ENCODE measurements at regions not wholly inside any gene's neighbourhood (a gene's known extent, or its start where the extent isn't known, plus 50 kb on each side); places are given as distances from the start of the nearest gene placed in this dataset.

- H3K9me3 ChIP-seq (ENCODE audit: control insufficient read depth, insufficient read depth, low read length) = no peaks in the 10 kb centered on the region
- H3K27ac ChIP-seq (ENCODE audit: low read length) = no peak overlapping the region
- DNase-seq (ENCODE audit: low read depth, low spot score) = no peak
- H3K4me1 ChIP-seq (ENCODE audit: control insufficient read depth, insufficient read depth, low read length) = no peaks in the 10 kb centered on the region; the same call in 1 of the 2 replicates
- H3K36me3 ChIP-seq (ENCODE audit: control insufficient read depth, insufficient read depth, low read length) = no peaks in the 10 kb centered on the region
- no CpG with 5 or more reads among the region's 3 CpGs for WGBS (ENCODE audit: insufficient coverage, insufficient read length)
- no peaks in the 10 kb centered on the region for H3K27me3 ChIP-seq (ENCODE audit: control insufficient read depth, insufficient read depth, low read length)
- H3K4me3 ChIP-seq (ENCODE audit: low read length) = no peak overlapping the region
These were observed 348.7 kb downstream of the CDH11 start for GRCh38 chr16:64773184-64773583.

GRCh38 chr16:64771273-64771672 lies 350.6 kb downstream of the CDH11 start:
- DNase-seq (ENCODE audit: low read depth, low spot score) = no peak
- Histone ChIP-seq H3K36me3 (ENCODE audit: control insufficient read depth, insufficient read depth, low read length) (no peaks in the 10 kb centered on the region), H3K27me3 (ENCODE audit: control insufficient read depth, insufficient read depth, low read length) (no peaks in the 10 kb centered on the region), H3K9me3 (ENCODE audit: control insufficient read depth, insufficient read depth, low read length) (no peaks in the 10 kb centered on the region), H3K27ac (ENCODE audit: low read length) (no peak overlapping the region), H3K4me1 (ENCODE audit: control insufficient read depth, insufficient read depth, low read length) (no peaks in the 10 kb centered on the region; the same call in 1 of the 2 replicates), H3K4me3 (ENCODE audit: low read length) (no peak overlapping the region)
- no CpG with 5 or more reads among the region's 13 CpGs for WGBS (ENCODE audit: insufficient coverage, insufficient read length)

DNA sequence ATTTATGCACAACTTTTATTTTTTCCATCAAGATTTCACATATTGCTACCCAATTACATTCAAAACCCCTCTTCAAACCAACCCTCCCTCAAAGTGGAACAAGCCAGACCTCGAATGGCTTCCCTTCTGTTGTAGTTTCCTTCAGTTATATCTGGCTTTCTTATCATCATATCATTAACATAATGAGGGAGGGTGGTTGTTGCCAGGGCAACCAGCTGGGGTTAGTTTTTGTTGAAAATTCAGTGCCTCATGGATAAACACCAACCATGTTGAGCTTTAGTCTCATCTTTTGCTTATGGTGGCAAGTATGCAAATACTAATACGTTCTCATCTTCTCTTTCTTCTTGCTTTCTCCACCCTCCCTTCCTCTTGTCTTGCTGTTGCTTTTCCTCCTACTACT lies 359.7 kb downstream of the CDH11 start:
- Histone ChIP-seq H3K4me3 (ENCODE audit: low read length) (no peak overlapping the region), H3K36me3 (ENCODE audit: control insufficient read depth, insufficient read depth, low read length) (no peaks in the 10 kb centered on the region), H3K4me1 (ENCODE audit: control insufficient read depth, insufficient read depth, low read length) (no peaks in the 10 kb centered on the region), H3K9me3 (ENCODE audit: control insufficient read depth, insufficient read depth, low read length) (no peaks in the 10 kb centered on the region), H3K27me3 (ENCODE audit: control insufficient read depth, insufficient read depth, low read length) (no peaks in the 10 kb centered on the region), H3K27ac (ENCODE audit: low read length) (no peak overlapping the region)
- no CpG with 5 or more reads among the region's 2 CpGs for WGBS (ENCODE audit: insufficient coverage, insufficient read length)
- DNase-seq (ENCODE audit: low read depth, low spot score) = no peak

DNA sequence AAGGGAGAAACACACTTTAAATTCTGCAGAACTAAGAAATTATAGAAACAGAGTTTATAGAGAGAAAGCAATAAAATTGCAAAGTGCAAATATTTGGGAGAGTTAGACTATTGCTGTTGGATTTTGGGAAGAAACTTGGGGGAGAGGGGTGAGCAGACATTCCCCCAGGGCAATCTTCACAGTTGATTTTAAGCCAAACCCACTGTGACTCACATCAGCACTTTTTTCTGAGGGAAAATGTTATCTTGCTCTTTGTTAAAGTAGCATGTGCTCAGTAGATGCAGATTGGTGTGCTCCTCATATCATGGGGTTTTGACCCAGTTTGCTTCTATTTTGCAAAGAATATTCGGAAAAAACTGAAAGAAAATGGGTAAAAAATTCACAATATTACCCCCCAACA lies 367.6 kb downstream of the CDH11 start:
- DNase-seq (ENCODE audit: low read depth, low spot score) = no peak
- Histone ChIP-seq H3K4me1 (ENCODE audit: control insufficient read depth, insufficient read depth, low read length) (no peaks in the 10 kb centered on the region), H3K9me3 (ENCODE audit: control insufficient read depth, insufficient read depth, low read length) (no peaks in the 10 kb centered on the region), H3K4me3 (ENCODE audit: low read length) (no peak overlapping the region), H3K27ac (ENCODE audit: low read length) (no peak overlapping the region), H3K36me3 (ENCODE audit: control insufficient read depth, insufficient read depth, low read length) (no peaks in the 10 kb centered on the region), H3K27me3 (ENCODE audit: control insufficient read depth, insufficient read depth, low read length) (no peaks in the 10 kb centered on the region)
- WGBS (ENCODE audit: insufficient coverage, insufficient read length) = no CpG with 5 or more reads among the region's 1 CpG

DNA sequence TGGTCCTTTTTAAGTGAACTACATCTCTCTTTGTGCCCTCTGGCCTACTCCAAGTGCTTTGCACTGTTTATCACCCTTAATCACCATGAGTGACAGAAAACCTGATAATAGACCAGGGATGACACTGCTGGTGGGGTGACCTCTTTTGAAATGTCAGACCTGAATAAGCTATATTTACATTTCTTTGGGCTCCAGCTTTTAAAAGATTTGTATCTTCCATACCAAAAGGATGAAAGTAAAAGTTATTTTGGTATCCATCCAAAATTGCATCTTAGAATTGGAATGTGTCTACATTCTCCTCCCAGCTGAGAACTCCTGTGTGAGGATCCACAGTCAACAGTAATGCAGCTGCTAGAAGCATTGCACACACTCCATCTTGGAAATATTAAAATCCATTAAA lies 370.0 kb downstream of the CDH11 start:
- Histone ChIP-seq H3K36me3 (ENCODE audit: control insufficient read depth, insufficient read depth, low read length) (no peaks in the 10 kb centered on the region), H3K27ac (ENCODE audit: low read length) (no peak overlapping the region), H3K4me3 (ENCODE audit: low read length) (no peak overlapping the region), H3K9me3 (ENCODE audit: control insufficient read depth, insufficient read depth, low read length) (no peaks in the 10 kb centered on the region), H3K27me3 (ENCODE audit: control insufficient read depth, insufficient read depth, low read length) (no peaks in the 10 kb centered on the region; the same call in 1 of the 2 replicates), H3K4me1 (ENCODE audit: control insufficient read depth, insufficient read depth, low read length) (no peaks in the 10 kb centered on the region)
- no peak for DNase-seq (ENCODE audit: low read depth, low spot score)

DNA sequence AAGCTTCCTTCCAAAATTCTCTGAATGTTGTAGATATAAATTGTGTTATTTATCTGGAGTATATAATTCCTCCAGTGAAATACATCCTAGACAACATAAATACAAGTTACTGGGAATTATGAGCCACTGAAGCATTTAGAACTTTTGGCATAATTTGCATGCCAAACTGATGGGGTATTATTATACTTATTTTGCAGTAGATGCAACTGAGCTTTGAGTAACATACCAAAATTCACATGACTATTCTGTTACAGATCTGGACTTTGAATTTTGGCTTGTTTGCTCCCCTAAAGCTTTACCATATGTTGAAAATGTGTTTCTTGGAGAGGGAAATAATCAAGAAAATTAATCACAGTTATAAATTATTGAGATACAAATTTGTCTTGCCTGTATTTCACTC lies 372.5 kb downstream of the CDH11 start:
- Histone ChIP-seq H3K27ac (ENCODE audit: low read length) (no peak overlapping the region), H3K4me3 (ENCODE audit: low read length) (no peak overlapping the region), H3K4me1 (ENCODE audit: control insufficient read depth, insufficient read depth, low read length) (no peaks in the 10 kb centered on the region), H3K27me3 (ENCODE audit: control insufficient read depth, insufficient read depth, low read length) (no peaks in the 10 kb centered on the region; the same call in 1 of the 2 replicates), H3K36me3 (ENCODE audit: control insufficient read depth, insufficient read depth, low read length) (no peaks in the 10 kb centered on the region), H3K9me3 (ENCODE audit: control insufficient read depth, insufficient read depth, low read length) (no peaks in the 10 kb centered on the region)
- no peak for DNase-seq (ENCODE audit: low read depth, low spot score)

DNA sequence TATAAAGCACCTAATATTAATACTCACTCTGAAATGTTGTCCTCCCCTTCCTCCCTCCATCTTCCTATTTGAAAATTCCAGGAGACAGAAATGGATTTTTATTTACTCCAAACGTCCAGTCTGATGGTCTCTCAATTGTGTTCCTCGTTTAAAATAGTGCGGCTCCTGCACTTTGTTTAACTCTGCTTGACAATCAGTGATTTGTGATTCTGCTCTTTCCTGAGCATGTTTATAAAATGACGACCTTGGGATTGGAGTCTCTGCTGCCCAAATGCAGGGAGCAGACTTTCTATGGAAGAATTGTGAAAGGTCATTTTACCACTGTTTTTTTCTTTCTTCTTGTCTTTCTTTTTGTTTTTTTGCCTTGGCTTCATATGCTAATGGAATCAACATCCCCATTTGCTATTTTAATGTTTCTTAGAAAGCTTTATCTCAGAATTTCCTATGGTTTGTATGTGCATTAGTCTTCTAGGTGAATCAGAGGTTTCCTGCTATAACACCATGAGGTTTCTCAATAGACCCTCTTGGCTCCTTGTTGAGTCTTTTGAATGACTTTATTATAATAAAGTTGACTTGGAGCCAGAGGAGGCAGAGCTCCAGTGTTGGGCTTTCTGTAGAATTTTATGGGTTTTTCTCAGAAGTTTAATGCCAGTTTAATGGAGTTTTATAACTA lies 376.5 kb downstream of the CDH11 start:
- no peaks in the 10 kb centered on the region for H3K9me3 ChIP-seq (ENCODE audit: control insufficient read depth, insufficient read depth, low read length)
- DNase-seq (ENCODE audit: low read depth, low spot score) = no peak
- no peak overlapping the region for H3K27ac ChIP-seq (ENCODE audit: low read length)
- no peak overlapping the region for H3K4me3 ChIP-seq (ENCODE audit: low read length)
- no peaks in the 10 kb centered on the region; the same call in 1 of the 2 replicates for H3K27me3 ChIP-seq (ENCODE audit: control insufficient read depth, insufficient read depth, low read length)
- WGBS (ENCODE audit: insufficient coverage, insufficient read length) = no CpG with 5 or more reads among the region's 4 CpGs
- no peaks in the 10 kb centered on the region for H3K4me1 ChIP-seq (ENCODE audit: control insufficient read depth, insufficient read depth, low read length)
- H3K36me3 ChIP-seq (ENCODE audit: control insufficient read depth, insufficient read depth, low read length) = no peaks in the 10 kb centered on the region

DNA sequence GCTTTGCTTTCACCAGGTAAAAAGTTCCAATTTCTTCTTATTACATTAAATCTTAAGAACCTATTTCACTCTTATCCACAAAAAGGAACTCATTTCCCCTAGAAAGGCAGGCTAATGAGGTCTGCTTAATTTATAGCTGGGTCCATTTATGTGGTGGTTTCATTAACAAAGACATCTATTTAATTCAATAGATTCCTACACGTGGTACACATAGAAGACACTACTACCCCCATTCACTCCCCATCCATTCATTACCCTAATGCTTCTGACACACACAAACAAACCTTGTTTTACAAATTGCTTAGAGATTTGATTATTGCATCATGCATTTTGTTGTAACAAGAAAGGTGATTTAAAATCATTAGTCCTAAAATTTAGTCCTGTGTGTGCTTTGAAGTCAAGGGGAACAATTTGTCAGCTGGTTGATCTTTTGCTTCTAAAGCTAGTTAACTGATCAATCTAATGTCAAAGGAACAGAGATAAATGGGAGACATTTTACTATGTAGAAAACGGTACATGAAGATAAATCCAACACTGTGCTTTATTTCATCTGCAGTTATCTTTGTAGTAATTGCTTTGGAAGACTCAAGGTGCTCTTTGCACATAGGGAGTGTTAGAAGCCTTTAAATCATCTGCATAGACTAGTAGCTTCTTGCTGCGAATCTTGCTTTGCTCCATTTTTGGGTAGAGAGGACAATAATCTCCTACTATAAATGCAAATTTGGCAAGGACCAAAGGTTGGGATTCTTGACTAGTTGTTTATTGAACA lies 379.2 kb downstream of the CDH11 start:
- no CpG with 5 or more reads among the region's 3 CpGs for WGBS (ENCODE audit: insufficient coverage, insufficient read length)
- Histone ChIP-seq H3K9me3 (ENCODE audit: control insufficient read depth, insufficient read depth, low read length) (no peaks in the 10 kb centered on the region), H3K4me3 (ENCODE audit: low read length) (no peak overlapping the region), H3K36me3 (ENCODE audit: control insufficient read depth, insufficient read depth, low read length) (no peaks in the 10 kb centered on the region), H3K27me3 (ENCODE audit: control insufficient read depth, insufficient read depth, low read length) (no peaks in the 10 kb centered on the region; the same call in 1 of the 2 replicates), H3K4me1 (ENCODE audit: control insufficient read depth, insufficient read depth, low read length) (no peaks in the 10 kb centered on the region), H3K27ac (ENCODE audit: low read length) (no peak overlapping the region)
- DNase-seq (ENCODE audit: low read depth, low spot score) = no peak

DNA sequence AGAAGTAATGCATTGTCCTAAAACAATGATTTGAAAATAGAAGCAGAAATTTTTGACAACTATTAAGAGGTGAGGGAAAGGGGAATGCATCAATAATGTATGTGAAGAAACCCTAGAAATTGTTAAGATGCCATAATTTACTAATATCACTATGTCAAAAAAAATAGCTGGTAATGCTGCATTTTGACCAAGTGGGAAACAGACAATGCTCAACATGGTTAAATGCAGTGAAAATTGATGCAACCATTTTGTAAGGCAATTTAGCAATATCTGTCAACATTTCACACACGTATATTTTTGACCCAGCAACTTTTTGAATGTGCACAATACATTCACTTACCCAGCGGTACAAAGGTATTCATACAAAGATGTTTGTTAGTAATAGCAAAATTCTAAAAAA lies 381.6 kb downstream of the CDH11 start:
- Histone ChIP-seq H3K4me3 (ENCODE audit: low read length) (no peak overlapping the region), H3K27me3 (ENCODE audit: control insufficient read depth, insufficient read depth, low read length) (no peaks in the 10 kb centered on the region), H3K27ac (ENCODE audit: low read length) (no peak overlapping the region), H3K9me3 (ENCODE audit: control insufficient read depth, insufficient read depth, low read length) (no peaks in the 10 kb centered on the region), H3K36me3 (ENCODE audit: control insufficient read depth, insufficient read depth, low read length) (no peaks in the 10 kb centered on the region), H3K4me1 (ENCODE audit: control insufficient read depth, insufficient read depth, low read length) (no peaks in the 10 kb centered on the region)
- WGBS (ENCODE audit: insufficient coverage, insufficient read length) = no CpG with 5 or more reads among the region's 2 CpGs
- no peak for DNase-seq (ENCODE audit: low read depth, low spot score)

GRCh38 chr16:64738321-64738960 lies 383.4 kb downstream of the CDH11 start:
- Histone ChIP-seq H3K36me3 (ENCODE audit: control insufficient read depth, insufficient read depth, low read length) (no peaks in the 10 kb centered on the region), H3K27ac (ENCODE audit: low read length) (no peak overlapping the region), H3K4me1 (ENCODE audit: control insufficient read depth, insufficient read depth, low read length) (no peaks in the 10 kb centered on the region), H3K9me3 (ENCODE audit: control insufficient read depth, insufficient read depth, low read length) (no peaks in the 10 kb centered on the region), H3K27me3 (ENCODE audit: control insufficient read depth, insufficient read depth, low read length) (no peaks in the 10 kb centered on the region), H3K4me3 (ENCODE audit: low read length) (no peak overlapping the region)
- WGBS (ENCODE audit: insufficient coverage, insufficient read length) = no CpG with 5 or more reads among the region's 1 CpG
- no peak for DNase-seq (ENCODE audit: low read depth, low spot score)
